IMR-90 (cell line): ENCODE measurements at regions not wholly inside any gene's neighbourhood (a gene's known extent, or its start where the extent isn't known, plus 50 kb on each side); places are given as distances from the start of the nearest gene placed in this dataset.

Source experiments
- ATAC-seq: fragments of 200-7000 bp; cut with Tn5 transposase; 2 replicates; pipeline ENCODE4 v1.9.1; 2020; ENCODE audit warnings: low read depth, mild to moderate bottlenecking, moderate library complexity
- BruUV-seq: library from RNA; stranded (reverse); fragments of 400-500 nt; replicated peaks from 2 replicates; lab custom pipeline; 2021; lab: Mats Ljungman, UMichigan
- CTCF ChIA-PET: fragments of 300-600 bp; formaldehyde crosslinking; extraction: SDS; loops from one replicate; lab custom pipeline; 2021; ENCODE audit warnings: antibody characterized with exemption; lab: Yijun Ruan, JAX
- POLR2A ChIA-PET: fragments of 300-600 bp; sonication (Branson Sonifier 250); formaldehyde crosslinking; loops from one replicate; lab custom pipeline; 2022; ENCODE audit warnings: antibody characterized with exemption; ENCODE audit not compliant: unreplicated experiment; lab: Charles Lee
- DNase-seq: peaks from one replicate; pipeline ENCODE4 v3.0.0; 2013
- H2AFZ ChIP-seq: replicated peaks from 2 replicates; pipeline ENCODE3; 2013; ENCODE audit warnings: low read length, mild to moderate bottlenecking; ENCODE audit not compliant: poor library complexity
- H2AK5ac ChIP-seq: 2 replicates; pipeline ENCODE4 v1.6.1; 2013; ENCODE audit warnings: low read depth, low read length, inconsistent platforms
- H2AK9ac ChIP-seq: replicated peaks from 2 replicates; pipeline ENCODE3; 2013; ENCODE audit warnings: mild to moderate bottlenecking, low read depth, low read length, moderate library complexity; ENCODE audit not compliant: poor library complexity
- H2BK120ac ChIP-seq: 2 replicates; pipeline ENCODE4 v1.6.1; 2013; ENCODE audit warnings: low read depth, low read length, inconsistent platforms
- H2BK15ac ChIP-seq: 3 replicates; pipeline ENCODE4 v1.6.1; 2013; ENCODE audit warnings: low read depth, low read length, inconsistent platforms
- H2BK20ac ChIP-seq: 2 replicates; pipeline ENCODE4 v1.6.1; 2013; ENCODE audit warnings: low read depth, mild to moderate bottlenecking, inconsistent platforms, low read length, moderate library complexity
- H2BK5ac ChIP-seq: 2 replicates; pipeline ENCODE4 v1.6.1; 2013; ENCODE audit warnings: mild to moderate bottlenecking, low read depth, low read length, inconsistent platforms; ENCODE audit not compliant: poor library complexity, severe bottlenecking
- H3K14ac ChIP-seq: replicated peaks from 2 replicates; pipeline ENCODE4 v1.6.1; 2013; ENCODE audit warnings: low read depth, low read length, inconsistent platforms
- H3K18ac ChIP-seq: 2 replicates; pipeline ENCODE4 v1.6.1; 2013; ENCODE audit warnings: low read depth, low read length, control low read depth
- H3K23ac ChIP-seq: 2 replicates; pipeline ENCODE4 v1.6.1; 2013; ENCODE audit warnings: low read depth, low read length, inconsistent platforms
- H3K27ac ChIP-seq: 2 replicates; pipeline ENCODE4 v1.5.1; 2013; ENCODE audit warnings: mild to moderate bottlenecking, control low read depth, low read length; ENCODE audit not compliant: insufficient read depth
- H3K27me3 ChIP-seq: 2 replicates; pipeline ENCODE4 v1.6.1; 2013; ENCODE audit warnings: low read length; ENCODE audit not compliant: control insufficient read depth, insufficient read depth
- H3K36me3 ChIP-seq: 2 replicates; pipeline ENCODE4 v1.6.1; 2013; ENCODE audit warnings: low read length, mixed read lengths; ENCODE audit not compliant: control insufficient read depth, insufficient read depth
- H3K4ac ChIP-seq: 2 replicates; pipeline ENCODE4 v1.6.1; 2013; ENCODE audit warnings: low read depth, low read length, inconsistent platforms
- H3K4me1 ChIP-seq: 2 replicates; pipeline ENCODE4 v1.6.1; 2013; ENCODE audit warnings: low read length, mixed read lengths; ENCODE audit not compliant: control insufficient read depth, insufficient read depth
- H3K4me2 ChIP-seq: 2 replicates; pipeline ENCODE4 v1.6.1; 2013; ENCODE audit warnings: low read depth, mild to moderate bottlenecking, control low read depth, low read length, moderate library complexity
- H3K4me3 ChIP-seq: 2 replicates; pipeline ENCODE4 v1.5.1; 2013; ENCODE audit warnings: low read depth, mild to moderate bottlenecking, control low read depth, low read length, moderate library complexity; ENCODE audit not compliant: insufficient read depth
- H3K56ac ChIP-seq: 2 replicates; pipeline ENCODE4 v1.6.1; 2013; ENCODE audit warnings: low read length, inconsistent platforms; ENCODE audit not compliant: insufficient read depth; ENCODE audit errors: extremely low read depth
- H3K79me1 ChIP-seq, 2 experiments: 2 replicates each; pipeline ENCODE4 v1.6.1; 2013; ENCODE audit warnings: low read length in 2 of 2, inconsistent platforms in 1 of 2, low read depth in 1 of 2
- H3K9ac ChIP-seq: 2 replicates; pipeline ENCODE4 v1.6.1; 2013; ENCODE audit warnings: low read depth, low read length, control low read depth
- H3K9me1 ChIP-seq: 2 replicates; pipeline ENCODE4 v1.6.1; 2013; ENCODE audit warnings: low read length, inconsistent platforms; ENCODE audit not compliant: insufficient read depth
- H3K9me3 ChIP-seq: 2 replicates; pipeline ENCODE4 v1.6.1; 2013; ENCODE audit warnings: low read length; ENCODE audit not compliant: control insufficient read depth, insufficient read depth
- H4K20me1 ChIP-seq: 2 replicates; pipeline ENCODE4 v1.6.1; 2013; ENCODE audit warnings: low read length, inconsistent platforms; ENCODE audit not compliant: insufficient read depth
- H4K5ac ChIP-seq: 2 replicates; pipeline ENCODE4 v1.6.1; 2013; ENCODE audit warnings: mild to moderate bottlenecking, low read depth, low read length, control low read depth
- H4K8ac ChIP-seq, 2 experiments: 2 replicates each; pipeline ENCODE4 v1.6.1; 2013; ENCODE audit warnings: low read depth in 2 of 2, low read length in 2 of 2, control low read depth in 1 of 2, inconsistent platforms in 1 of 2
- H4K91ac ChIP-seq: 2 replicates; pipeline ENCODE4 v1.6.1; 2013; ENCODE audit warnings: low read depth, low read length, inconsistent platforms; ENCODE audit not compliant: insufficient read depth
- BHLHE40 ChIP-seq: fragments of 150-350 bp; IDR thresholded peaks from 2 replicates; pipeline ENCODE4 v1.6.1; 2016; ENCODE audit warnings: mild to moderate bottlenecking, low read depth, low read length
- CEBPB ChIP-seq: IDR thresholded peaks from 2 replicates; pipeline ENCODE4 v1.6.1; 2012; ENCODE audit warnings: low read depth, low read length, improper control_type of control experiment
- FOS ChIP-seq: fragments of 150-350 bp; IDR thresholded peaks from 2 replicates; pipeline ENCODE4 v1.6.1; 2016; ENCODE audit warnings: low read depth, low read length
- NFE2L2 ChIP-seq: fragments of 150-350 bp; IDR thresholded peaks from 2 replicates; pipeline ENCODE4 v1.6.1; 2016; ENCODE audit warnings: low read depth, mild to moderate bottlenecking, low read length
- RCOR1 ChIP-seq: IDR thresholded peaks from 2 replicates; pipeline ENCODE4 v1.6.1; 2012; ENCODE audit warnings: mild to moderate bottlenecking, low read length, improper control_type of control experiment; ENCODE audit not compliant: insufficient replicate concordance
- WGBS, 2 experiments: methylation state at CpG; one replicate each; pipeline versions ENCODE4 v1.1.5 to v1.1.7; 2013; ENCODE audit warnings: missing lambda C conversion rate in 2 of 2; ENCODE audit not compliant: insufficient read length in 1 of 2; ENCODE audit errors: extremely low coverage in 2 of 2; 5-methylcytosine and 5-hydroxymethylcytosine counted together
- dilution Hi-C: fragments of 300-500 bp; cut with HindIII; formaldehyde crosslinking; loops from one replicate; pipeline ENCODE4 v1.14.3; 2018; ENCODE audit warnings: low sequenced_read_pairs; ENCODE audit not compliant: unreplicated experiment
- in situ Hi-C: fragments of 300-500 bp; cut with MboI; formaldehyde crosslinking; loops from 3 replicates; pipeline ENCODE4 v1.14.3; 2019; ENCODE audit warnings: low sequenced_read_pairs, inconsistent platforms, mixed read lengths
- intact Hi-C: fragments of 100-400 bp; cut with micrococcal nuclease; formaldehyde crosslinking; loops from 2 replicates; pipeline ENCODE4 v1.10.0; 2022
- TF ChIP-seq, protein P1 (sequence below): fragments of 150-350 bp; IDR thresholded peaks from 2 replicates; pipeline ENCODE4 v1.6.1; 2017; ENCODE audit warnings: mild to moderate bottlenecking, antibody characterized with exemption, low read length, low read depth

GRCh38 chr3:145698250-145698649 is 462.7 kb downstream of the PLOD2 start:
- H2BK120ac ChIP-seq = no peak overlapping the region
- no peaks in the 10 kb centered on the region for H3K4me1 ChIP-seq
- POLR2A ChIA-PET = no interaction called here
- no peak for DNase-seq
- in situ Hi-C loops = no loop called here
- H3K9me3 ChIP-seq = peaks cover 2% of the 10 kb centered on the region; the same call in 1 of the 2 replicates
- no peak overlapping the region for H2BK15ac ChIP-seq
- CTCF ChIA-PET = no interaction called here
- H2BK5ac ChIP-seq = no peak overlapping the region
- no peak overlapping the region for H2AK9ac ChIP-seq
- H3K9ac ChIP-seq = no peak overlapping the region
- WGBS, 2 experiments = no CpG with 5 or more reads among the region's 7 CpGs
- dilution Hi-C loops = no loop called here
- intact Hi-C loops = no loop called here
- H4K5ac ChIP-seq = no peak overlapping the region
- no peaks in the 10 kb centered on the region for H4K20me1 ChIP-seq
- H3K27me3 ChIP-seq = no peaks in the 10 kb centered on the region
- H3K18ac ChIP-seq = no peak overlapping the region
- no peaks in the 10 kb centered on the region for H3K9me1 ChIP-seq
- no peak overlapping the region for H3K4me2 ChIP-seq
- no peak overlapping the region for H4K91ac ChIP-seq
- no peak overlapping the region for H3K4ac ChIP-seq
- TF ChIP-seq, protein P1, sequence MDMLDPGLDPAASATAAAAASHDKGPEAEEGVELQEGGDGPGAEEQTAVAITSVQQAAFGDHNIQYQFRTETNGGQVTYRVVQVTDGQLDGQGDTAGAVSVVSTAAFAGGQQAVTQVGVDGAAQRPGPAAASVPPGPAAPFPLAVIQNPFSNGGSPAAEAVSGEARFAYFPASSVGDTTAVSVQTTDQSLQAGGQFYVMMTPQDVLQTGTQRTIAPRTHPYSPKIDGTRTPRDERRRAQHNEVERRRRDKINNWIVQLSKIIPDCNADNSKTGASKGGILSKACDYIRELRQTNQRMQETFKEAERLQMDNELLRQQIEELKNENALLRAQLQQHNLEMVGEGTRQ = no peak
- TF ChIP-seq BHLHE40 (no peak), NFE2L2 (no peak), RCOR1 (no peak), CEBPB (no peak), FOS (no peak)
- ATAC-seq = no peak
- BruUV-seq = no TSS peak
- no peak overlapping the region for H2BK20ac ChIP-seq
- no peak overlapping the region for H3K14ac ChIP-seq
- no peak overlapping the region for H2AK5ac ChIP-seq
- H3K23ac ChIP-seq = no peak overlapping the region
- no peak overlapping the region for H2AFZ ChIP-seq
- H3K36me3 ChIP-seq = no peaks in the 10 kb centered on the region
- H3K4me3 ChIP-seq = no peak overlapping the region
- no peaks in the 10 kb centered on the region for H3K79me1 ChIP-seq
- H3K56ac ChIP-seq = no peak overlapping the region
- no peak overlapping the region for H4K8ac ChIP-seq
- H3K27ac ChIP-seq = no peak overlapping the region
